ENCODE measurements at regions not wholly inside any gene's neighbourhood (a gene's known extent, or its start where the extent isn't known, plus 50 kb on each side); places are given as distances from the start of the nearest gene placed in this dataset.
"Not testable (repeated sequence)": the region's sequence is repeated elsewhere in the genome, so short reads cannot be mapped to it uniquely, and the experiment has no call there.

DNA sequence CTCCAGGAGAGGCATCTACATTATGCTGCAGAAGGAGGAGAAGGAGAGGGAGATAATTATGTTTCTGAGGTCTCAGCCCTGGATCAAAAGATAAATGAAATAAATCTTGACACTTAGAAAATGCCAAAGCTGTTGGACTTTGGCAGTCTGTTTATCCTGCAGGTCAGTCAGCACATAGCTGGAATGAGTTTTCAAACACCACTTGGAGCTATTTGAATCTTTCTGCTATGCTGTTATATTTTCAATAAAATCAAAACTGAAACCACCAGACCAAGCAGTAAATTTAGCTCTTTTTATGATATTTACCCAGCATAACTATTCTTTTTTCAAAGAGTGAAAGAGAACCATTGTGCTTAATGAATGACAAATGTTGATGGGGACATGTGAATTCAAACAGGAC, 505.1 kb upstream of the ITGA1 start:
- no peak for TF ChIP-seq CTCF (IDR thresholded peaks at IDR 0.05)
- no peak overlapping the region for H3K4me3 Mint-ChIP-seq
- no peaks in the 10 kb centered on the region for H3K36me3 Mint-ChIP-seq (ENCODE audit: low read depth)
- peaks cover 13% of the 10 kb centered on the region for H3K9me3 Mint-ChIP-seq
- H3K4me1 Mint-ChIP-seq = no peaks in the 10 kb centered on the region
- no peak for DNase-seq
- no peak overlapping the region for H3K27ac Mint-ChIP-seq
- no peaks in the 10 kb centered on the region for H3K27me3 Mint-ChIP-seq (ENCODE audit: low read depth, poor library complexity)

DNA sequence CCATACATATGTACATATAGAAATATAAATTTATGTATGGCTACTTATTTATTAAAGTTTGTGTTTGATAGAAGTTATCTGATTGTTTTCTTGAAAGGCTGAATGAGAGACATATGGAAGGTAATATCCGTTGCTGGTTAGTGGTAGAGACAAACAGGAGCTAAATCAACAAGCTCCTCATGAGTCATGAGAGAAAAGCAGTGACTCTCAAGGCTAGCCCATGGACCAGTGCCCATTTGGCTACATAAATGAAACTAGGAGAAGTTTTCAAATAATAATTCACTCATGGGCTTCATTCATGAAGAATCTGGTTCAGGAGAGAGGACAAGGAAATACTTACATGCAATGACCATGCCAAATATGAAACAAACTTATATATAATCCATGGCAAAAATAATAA, 504.5 kb upstream of the ITGA1 start:
- no peak for DNase-seq

DNA sequence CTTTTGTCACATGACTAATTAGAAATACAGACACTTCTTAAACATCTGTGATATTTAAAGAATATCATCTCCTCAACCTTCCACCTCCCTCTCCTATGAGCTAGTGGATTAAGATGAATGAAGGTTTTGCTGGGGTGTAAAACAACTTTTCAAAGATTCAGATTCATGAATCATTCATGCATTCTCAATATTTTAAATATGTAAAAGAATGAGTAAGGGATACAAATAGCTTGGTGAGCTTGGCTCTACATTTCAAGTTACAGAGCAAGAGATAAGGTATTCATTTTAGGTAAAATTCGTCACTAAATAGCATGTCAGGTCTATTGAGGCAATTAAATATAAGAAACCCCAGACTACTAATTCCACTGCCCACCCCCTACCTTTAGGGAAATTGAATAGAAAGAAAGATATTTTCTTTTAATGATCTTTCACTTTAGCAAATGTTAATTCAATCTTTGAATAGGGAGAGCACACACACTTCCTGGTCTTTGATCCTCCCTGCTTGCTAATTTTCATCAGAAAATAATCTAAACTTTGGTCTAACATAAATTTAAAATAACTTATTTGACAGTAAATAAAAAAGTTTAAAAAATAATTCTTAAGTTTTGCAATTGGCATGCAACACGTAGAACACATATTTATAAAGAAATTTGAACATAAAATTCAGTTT, 486.9 kb upstream of the ITGA1 start:
- Mint-ChIP-seq H3K9me3 (peaks cover 28% of the 10 kb centered on the region), H3K4me3 (no peak overlapping the region), H3K27ac (no peak overlapping the region), H3K4me1 (no peaks in the 10 kb centered on the region), H3K27me3 (ENCODE audit: low read depth, poor library complexity) (no peaks in the 10 kb centered on the region), H3K36me3 (ENCODE audit: low read depth) (no peaks in the 10 kb centered on the region)
- no peak for DNase-seq
- TF ChIP-seq CTCF (IDR thresholded peaks at IDR 0.05) = no peak

More for the DNA sequence above, 504.5 kb upstream of the ITGA1 start:
- no peaks in the 10 kb centered on the region for H3K27me3 Mint-ChIP-seq (ENCODE audit: low read depth, poor library complexity)
- no peak overlapping the region for H3K27ac Mint-ChIP-seq
- no peak overlapping the region for H3K4me3 Mint-ChIP-seq
- H3K4me1 Mint-ChIP-seq = no peaks in the 10 kb centered on the region
- H3K9me3 Mint-ChIP-seq = peaks cover 13% of the 10 kb centered on the region
- no peaks in the 10 kb centered on the region for H3K36me3 Mint-ChIP-seq (ENCODE audit: low read depth)
- TF ChIP-seq CTCF (IDR thresholded peaks at IDR 0.05) = no peak

DNA sequence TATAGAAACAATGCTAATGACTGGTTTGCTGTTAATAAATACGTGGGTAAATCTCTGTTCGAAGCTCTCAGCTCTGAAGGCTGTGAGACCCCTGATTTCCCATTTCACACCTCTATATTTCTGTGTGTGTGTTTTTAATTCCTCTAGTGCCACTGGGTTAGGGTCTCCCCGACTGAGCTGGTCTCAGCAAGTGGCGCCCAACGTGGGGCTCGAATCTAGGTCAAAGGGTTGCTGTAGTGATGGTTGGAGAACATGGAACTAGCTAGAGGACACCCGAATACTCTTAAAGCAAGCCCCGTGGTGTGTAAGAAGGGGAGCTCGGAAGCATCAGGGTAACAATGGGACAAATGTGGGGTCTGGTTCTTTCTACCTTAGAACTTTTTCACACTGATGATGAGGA, 482.9 kb upstream of the ITGA1 start:
- H3K4me1 Mint-ChIP-seq; H3K27ac Mint-ChIP-seq; H3K36me3 Mint-ChIP-seq (ENCODE audit: low read depth); H3K27me3 Mint-ChIP-seq (ENCODE audit: low read depth, poor library complexity); H3K4me3 Mint-ChIP-seq: not testable (repeated sequence)
- H3K9me3 Mint-ChIP-seq = peaks cover 41% of the 10 kb centered on the region
- peak; percentile 21 for DNase-seq

DNA sequence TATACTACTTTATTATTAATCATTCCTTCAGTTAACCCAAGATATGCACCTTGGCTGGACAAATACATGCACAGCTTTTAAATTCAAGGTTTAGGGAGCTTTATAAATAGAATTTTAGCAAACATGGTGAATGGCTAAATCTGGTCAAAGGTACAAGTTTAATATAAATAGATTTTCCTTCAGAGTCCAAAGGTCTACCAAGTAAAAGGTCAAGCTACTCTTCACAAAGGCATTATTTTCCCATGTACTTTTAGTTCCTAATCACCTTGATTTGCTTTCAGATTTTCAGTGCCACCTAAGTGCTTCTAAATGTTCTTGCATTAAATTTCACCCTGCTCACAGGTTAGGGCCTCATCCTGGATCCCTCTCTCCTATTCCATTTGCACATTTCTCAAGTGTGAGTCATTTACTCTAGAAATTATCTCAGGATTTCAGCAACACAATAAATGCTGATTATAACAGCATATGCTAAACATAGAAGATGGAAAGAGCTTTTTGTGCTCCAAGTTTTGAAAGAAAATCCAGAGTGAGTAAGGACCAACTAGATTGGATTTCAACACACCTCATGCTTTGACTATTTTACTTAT, 459.4 kb upstream of the ITGA1 start:
- H3K4me3 Mint-ChIP-seq = no peak overlapping the region
- peaks cover 2% of the 10 kb centered on the region for H3K4me1 Mint-ChIP-seq
- H3K36me3 Mint-ChIP-seq (ENCODE audit: low read depth) = no peaks in the 10 kb centered on the region
- H3K9me3 Mint-ChIP-seq = no peaks in the 10 kb centered on the region
- no peak overlapping the region for H3K27ac Mint-ChIP-seq
- no peak for DNase-seq
- no peaks in the 10 kb centered on the region for H3K27me3 Mint-ChIP-seq (ENCODE audit: low read depth, poor library complexity)
- no peak for TF ChIP-seq CTCF (IDR thresholded peaks at IDR 0.05)

DNA sequence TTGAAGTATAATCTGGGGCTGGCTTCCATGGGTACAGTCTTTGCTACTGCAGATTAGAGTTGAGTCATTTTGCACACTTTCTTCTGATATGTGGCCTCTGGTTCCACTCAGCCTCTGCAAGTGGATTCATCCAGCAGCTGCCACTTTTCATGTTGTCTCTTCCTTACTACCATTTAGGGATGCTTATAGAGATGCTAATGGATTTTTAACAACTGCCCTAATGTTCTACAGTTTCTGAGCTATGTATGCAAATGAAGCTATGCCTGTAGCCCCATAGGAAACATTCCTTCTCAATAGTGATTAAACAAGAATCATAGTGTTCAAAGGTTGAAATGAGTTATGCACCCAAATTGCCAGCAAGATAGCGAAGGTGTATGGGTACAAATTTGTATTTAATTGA, 456.0 kb upstream of the ITGA1 start:
- Mint-ChIP-seq H3K36me3 (ENCODE audit: low read depth) (no peaks in the 10 kb centered on the region), H3K9me3 (peaks cover 11% of the 10 kb centered on the region), H3K27ac (no peak overlapping the region), H3K27me3 (ENCODE audit: low read depth, poor library complexity) (no peaks in the 10 kb centered on the region), H3K4me1 (no peaks in the 10 kb centered on the region), H3K4me3 (no peak overlapping the region)
- no peak for TF ChIP-seq CTCF (IDR thresholded peaks at IDR 0.05)
- no peak for DNase-seq
